ENCODE measurements at regions not wholly inside any gene's neighbourhood (a gene's known extent, or its start where the extent isn't known, plus 50 kb on each side); places are given as distances from the start of the nearest gene placed in this dataset.

GRCh38 chr6:159533016-159533415, 160.0 kb downstream of the SOD2 start:
- TF ChIP-seq, protein P1, sequence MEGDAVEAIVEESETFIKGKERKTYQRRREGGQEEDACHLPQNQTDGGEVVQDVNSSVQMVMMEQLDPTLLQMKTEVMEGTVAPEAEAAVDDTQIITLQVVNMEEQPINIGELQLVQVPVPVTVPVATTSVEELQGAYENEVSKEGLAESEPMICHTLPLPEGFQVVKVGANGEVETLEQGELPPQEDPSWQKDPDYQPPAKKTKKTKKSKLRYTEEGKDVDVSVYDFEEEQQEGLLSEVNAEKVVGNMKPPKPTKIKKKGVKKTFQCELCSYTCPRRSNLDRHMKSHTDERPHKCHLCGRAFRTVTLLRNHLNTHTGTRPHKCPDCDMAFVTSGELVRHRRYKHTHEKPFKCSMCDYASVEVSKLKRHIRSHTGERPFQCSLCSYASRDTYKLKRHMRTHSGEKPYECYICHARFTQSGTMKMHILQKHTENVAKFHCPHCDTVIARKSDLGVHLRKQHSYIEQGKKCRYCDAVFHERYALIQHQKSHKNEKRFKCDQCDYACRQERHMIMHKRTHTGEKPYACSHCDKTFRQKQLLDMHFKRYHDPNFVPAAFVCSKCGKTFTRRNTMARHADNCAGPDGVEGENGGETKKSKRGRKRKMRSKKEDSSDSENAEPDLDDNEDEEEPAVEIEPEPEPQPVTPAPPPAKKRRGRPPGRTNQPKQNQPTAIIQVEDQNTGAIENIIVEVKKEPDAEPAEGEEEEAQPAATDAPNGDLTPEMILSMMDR (IDR thresholded peaks at IDR 0.05; ENCODE audit: insufficient read depth, low read length, poor library complexity, severe bottlenecking): no peak
- TF ChIP-seq EZH2phosphoT487 (conservative IDR thresholded peaks at IDR 0.05; ENCODE audit: low read length): no peak

Data from SU-DHL-6 (cell line).